GM21825 (cell line): ENCODE measurements at regions not wholly inside any gene's neighbourhood (a gene's known extent, or its start where the extent isn't known, plus 50 kb on each side); places are given as distances from the start of the nearest gene placed in this dataset.

Experiments
- ATAC-seq: cut with Tn5 transposase; IDR thresholded peaks from one replicate; pipeline ENCODE4 v1.9.1; 2021; ENCODE audit warnings: mild to moderate bottlenecking, moderate library complexity; ENCODE audit not compliant: unreplicated experiment

- ATAC-seq = no peak
Observed at GRCh38 chr18:66682855-66683322, 79.0 kb upstream of the CDH19 start.

GRCh38 chr18:66676699-66677098 lies 72.8 kb upstream of the CDH19 start:
- ATAC-seq = no peak

- ATAC-seq = no peak
Observed at GRCh38 chr18:66674286-66674685, 70.4 kb upstream of the CDH19 start.

- ATAC-seq = no peak
Observed at GRCh38 chr18:66668706-66669105, 64.8 kb upstream of the CDH19 start.

GRCh38 chr18:66662632-66663031 lies 58.7 kb upstream of the CDH19 start:
- ATAC-seq = no peak

GRCh38 chr18:66655407-66655806 lies 51.5 kb upstream of the CDH19 start:
- no peak for ATAC-seq
